ENCODE measurements at regions not wholly inside any gene's neighbourhood (a gene's known extent, or its start where the extent isn't known, plus 50 kb on each side); places are given as distances from the start of the nearest gene placed in this dataset.

- POLR2A ChIA-PET: no interaction called here
- no peak overlapping the region for H3K27ac ChIP-seq (ENCODE audit: low read depth in 2 of 2, low read length in 1 of 2)
Measured at GRCh38 chr18:1104181-1104881, 199.7 kb downstream of the ADCYAP1 start.

DNA sequence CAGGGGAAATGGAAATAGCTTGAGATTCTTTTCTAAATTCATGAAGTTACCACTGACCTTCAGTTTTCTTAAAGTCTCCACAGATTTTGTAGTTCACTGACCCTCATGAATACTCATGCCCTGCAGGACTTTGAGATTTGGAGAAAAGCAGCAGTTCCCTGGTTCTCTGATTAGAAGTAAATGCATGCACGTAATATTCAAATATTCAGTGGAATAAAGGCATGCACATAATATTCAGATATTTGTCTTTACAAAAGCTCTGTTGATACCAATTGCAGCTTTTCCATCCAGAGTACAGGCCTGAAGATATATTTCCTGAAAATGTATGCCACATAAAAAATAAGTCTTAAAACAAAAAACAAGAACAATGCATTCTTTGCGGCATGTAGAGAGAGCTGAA lies 219.8 kb downstream of the ADCYAP1 start:
- ChIA-PET POLR2A (no interaction called here), CTCF (no interaction called here)
- no peaks in the 10 kb centered on the region for H3F3A ChIP-seq (replicated peaks; ENCODE audit: insufficient read depth)
- H2AFZ ChIP-seq (ENCODE audit: low read depth): no peak overlapping the region
- no peak overlapping the region for H3K4me2 ChIP-seq
- TF ChIP-seq FOSL2 (IDR thresholded peaks at IDR 0.05; ENCODE audit: borderline replicate concordance, low read depth): no peak
- no peak for TF ChIP-seq EP300 (IDR thresholded peaks at IDR 0.05; ENCODE audit: borderline replicate concordance in 1 of 2, low read depth in 1 of 2, low read length in 1 of 2)
- no peak for TF ChIP-seq GATA2 (CRISPR knock-in tag; IDR thresholded peaks at IDR 0.05)
- no peak for TF ChIP-seq USF2 (IDR thresholded peaks at IDR 0.05; ENCODE audit: borderline replicate concordance, low read depth, low read length)
- TF ChIP-seq FOXM1 (IDR thresholded peaks at IDR 0.05; ENCODE audit: low read depth): no peak
- no peak for TF ChIP-seq POLR2AphosphoS5 (IDR thresholded peaks at IDR 0.05; ENCODE audit: low read depth, low read length)
- TF ChIP-seq, protein P1, sequence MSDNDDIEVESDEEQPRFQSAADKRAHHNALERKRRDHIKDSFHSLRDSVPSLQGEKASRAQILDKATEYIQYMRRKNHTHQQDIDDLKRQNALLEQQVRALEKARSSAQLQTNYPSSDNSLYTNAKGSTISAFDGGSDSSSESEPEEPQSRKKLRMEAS (IDR thresholded peaks at IDR 0.05; ENCODE audit: low read depth): no peak
- TF ChIP-seq YY1 (IDR thresholded peaks at IDR 0.05; ENCODE audit: low read depth): no peak
- TF ChIP-seq NFIC (IDR thresholded peaks at IDR 0.05; ENCODE audit: borderline replicate concordance): no peak
- no peak for TF ChIP-seq PBX3 (IDR thresholded peaks at IDR 0.05)
- no peak for TF ChIP-seq ZBTB33 (IDR thresholded peaks at IDR 0.05; ENCODE audit: borderline replicate concordance, low read depth)
- TF ChIP-seq SMC3 (IDR thresholded peaks at IDR 0.05; ENCODE audit: low read depth, low read length): no peak
- no peak for TF ChIP-seq GABPA (IDR thresholded peaks at IDR 0.05; ENCODE audit: low read depth)
- TF ChIP-seq, protein P2, sequence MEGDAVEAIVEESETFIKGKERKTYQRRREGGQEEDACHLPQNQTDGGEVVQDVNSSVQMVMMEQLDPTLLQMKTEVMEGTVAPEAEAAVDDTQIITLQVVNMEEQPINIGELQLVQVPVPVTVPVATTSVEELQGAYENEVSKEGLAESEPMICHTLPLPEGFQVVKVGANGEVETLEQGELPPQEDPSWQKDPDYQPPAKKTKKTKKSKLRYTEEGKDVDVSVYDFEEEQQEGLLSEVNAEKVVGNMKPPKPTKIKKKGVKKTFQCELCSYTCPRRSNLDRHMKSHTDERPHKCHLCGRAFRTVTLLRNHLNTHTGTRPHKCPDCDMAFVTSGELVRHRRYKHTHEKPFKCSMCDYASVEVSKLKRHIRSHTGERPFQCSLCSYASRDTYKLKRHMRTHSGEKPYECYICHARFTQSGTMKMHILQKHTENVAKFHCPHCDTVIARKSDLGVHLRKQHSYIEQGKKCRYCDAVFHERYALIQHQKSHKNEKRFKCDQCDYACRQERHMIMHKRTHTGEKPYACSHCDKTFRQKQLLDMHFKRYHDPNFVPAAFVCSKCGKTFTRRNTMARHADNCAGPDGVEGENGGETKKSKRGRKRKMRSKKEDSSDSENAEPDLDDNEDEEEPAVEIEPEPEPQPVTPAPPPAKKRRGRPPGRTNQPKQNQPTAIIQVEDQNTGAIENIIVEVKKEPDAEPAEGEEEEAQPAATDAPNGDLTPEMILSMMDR (IDR thresholded peaks at IDR 0.05): no peak
- TF ChIP-seq RCOR1 (IDR thresholded peaks at IDR 0.05; ENCODE audit: low read length): no peak
- TF ChIP-seq NRF1 (IDR thresholded peaks at IDR 0.05; ENCODE audit: low read depth, low read length): no peak
- no peak for TF ChIP-seq RXRA (IDR thresholded peaks at IDR 0.05; ENCODE audit: borderline replicate concordance, low read depth)
- no peak for TF ChIP-seq IRF3 (IDR thresholded peaks at IDR 0.05; ENCODE audit: low read depth, low read length)
- H4K20me1 ChIP-seq (ENCODE audit: insufficient read depth): no peaks in the 10 kb centered on the region
- H3K4me1 ChIP-seq (ENCODE audit: control insufficient read depth in 1 of 2, insufficient read depth in 2 of 2, low read depth in 1 of 2, low read length in 1 of 2): no peaks in the 10 kb centered on the region
- no peaks in the 10 kb centered on the region for H3K79me2 ChIP-seq (ENCODE audit: insufficient read depth)
- H3K9me3 ChIP-seq: no peaks in the 10 kb centered on the region
- H3K27me3 ChIP-seq (ENCODE audit: insufficient read depth): no peaks in the 10 kb centered on the region
- H3K9me2 ChIP-seq: no peaks in the 10 kb centered on the region
- H3K9ac ChIP-seq: no peak overlapping the region
- H3K27ac ChIP-seq (ENCODE audit: low read depth in 2 of 2, low read length in 1 of 2): no peak overlapping the region
- 5% methylated on average over 2 of the region's 2 CpGs for WGBS (ENCODE audit: low lambda C conversion rate)
- H3K36me3 ChIP-seq (replicated peaks in 1 of 2; ENCODE audit: control insufficient read depth in 1 of 2, insufficient read depth in 2 of 2, low read length in 1 of 2): no peaks in the 10 kb centered on the region
- no peak for DNase-seq
- H3K4me3 ChIP-seq (ENCODE audit: low read depth in 2 of 2, low read length in 1 of 2): no peak overlapping the region

More at GRCh38 chr18:1104181-1104881, 199.7 kb downstream of the ADCYAP1 start:
- H3K27me3 ChIP-seq (ENCODE audit: insufficient read depth): no peaks in the 10 kb centered on the region
- H2AFZ ChIP-seq (ENCODE audit: low read depth): no peak overlapping the region
- no peaks in the 10 kb centered on the region for H3K36me3 ChIP-seq (replicated peaks in 1 of 2; ENCODE audit: control insufficient read depth in 1 of 2, insufficient read depth in 2 of 2, low read length in 1 of 2)
- WGBS (ENCODE audit: low lambda C conversion rate): 1% methylated on average over 4 of the region's 4 CpGs
- H3K4me2 ChIP-seq: no peak overlapping the region
- H3K4me1 ChIP-seq (ENCODE audit: control insufficient read depth in 1 of 2, insufficient read depth in 2 of 2, low read depth in 1 of 2, low read length in 1 of 2): no peaks in the 10 kb centered on the region
- H3K9me3 ChIP-seq: no peaks in the 10 kb centered on the region
- H3K9ac ChIP-seq: no peak overlapping the region
- H3K9me2 ChIP-seq: no peaks in the 10 kb centered on the region
- no peak for DNase-seq
- H3K79me2 ChIP-seq (ENCODE audit: insufficient read depth): no peaks in the 10 kb centered on the region
- H4K20me1 ChIP-seq (ENCODE audit: insufficient read depth): no peaks in the 10 kb centered on the region
- TF ChIP-seq CHD2 (IDR thresholded peaks at IDR 0.05; ENCODE audit: low read length, partially characterized antibody) (no peak), ELF1 (IDR thresholded peaks at IDR 0.05) (no peak)
- CTCF ChIA-PET: interaction anchor here (1.2 kb wide), 1 partner anchor 29 kb away, joined by 3 read pairs; no protein-coding TSS in a partner anchor
- no peak overlapping the region for H3K4me3 ChIP-seq (ENCODE audit: low read depth in 2 of 2, low read length in 1 of 2)
- no peaks in the 10 kb centered on the region for H3F3A ChIP-seq (replicated peaks; ENCODE audit: insufficient read depth)

Data from SK-N-SH (cell line).